GM23338 (cell line): ENCODE measurements at regions not wholly inside any gene's neighbourhood (a gene's known extent, or its start where the extent isn't known, plus 50 kb on each side); places are given as distances from the start of the nearest gene placed in this dataset.

Source experiments
- EZH2 ChIP-seq: fragments of 200-600 bp; sonication (generic); IDR thresholded peaks from one replicate; pipeline ENCODE4 v1.8.0; 2017; ENCODE audit warnings: antibody characterized with exemption, mild to moderate bottlenecking, low read depth; ENCODE audit not compliant: unreplicated experiment
- EZH2phosphoT487 ChIP-seq: fragments of 200-600 bp; sonication (generic); IDR thresholded peaks from one replicate; pipeline ENCODE4 v1.8.1; 2018; ENCODE audit warnings: antibody characterized with exemption; ENCODE audit not compliant: unreplicated experiment
- JUNB ChIP-seq: IDR thresholded peaks from one replicate; pipeline ENCODE4 v1.6.1; 2016; ENCODE audit warnings: antibody characterized with exemption; ENCODE audit not compliant: unreplicated experiment
- POLR2AphosphoS5 ChIP-seq: IDR thresholded peaks from 2 replicates; pipeline ENCODE4 v1.6.1; 2016; ENCODE audit warnings: antibody characterized with exemption, low read depth
- ZNF331 ChIP-seq: fragments of 250-450 bp; sonication (Bioruptor Pico); IDR thresholded peaks from 2 replicates; pipeline ENCODE4 v1.5.0; 2020; ENCODE audit warnings: low read depth, mild to moderate bottlenecking, moderate library complexity
- TF ChIP-seq, protein P1 (sequence below), 2 experiments: fragments of 200-600 bp in 1 of 2; sonication (generic) in 1 of 2; conservative IDR thresholded peaks; 2 replicates each; pipeline versions ENCODE4 v1.5.1 to v1.6.1; 2016 to 2017; ENCODE audit warnings: antibody characterized with exemption in 2 of 2, low read depth in 2 of 2, mild to moderate bottlenecking in 2 of 2, moderate library complexity in 1 of 2
- TF ChIP-seq, protein P2 (sequence below): IDR thresholded peaks from one replicate; pipeline ENCODE4 v1.6.1; 2018; ENCODE audit warnings: antibody characterized with exemption; ENCODE audit not compliant: unreplicated experiment

DNA sequence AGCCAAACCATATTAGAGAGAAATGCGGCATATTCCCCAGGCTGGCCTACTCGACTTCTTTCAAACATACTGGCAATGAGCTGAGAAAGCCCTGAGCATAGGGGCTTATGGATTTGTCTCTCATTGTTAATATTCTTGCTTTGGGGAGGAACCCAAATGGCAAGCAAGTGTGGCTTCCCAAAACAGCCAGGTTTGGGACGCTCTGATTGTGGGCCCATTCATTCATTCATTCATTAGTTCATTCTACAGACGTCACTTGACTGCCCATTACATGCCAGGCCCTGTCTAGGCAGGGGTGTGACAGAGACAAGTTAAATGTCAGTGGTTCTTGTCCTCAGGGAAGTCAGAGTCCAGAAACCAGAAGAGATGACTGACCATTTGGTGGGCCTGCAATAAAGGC lies 77.4 kb upstream of the THBS1 start:
- TF ChIP-seq, protein P1, sequence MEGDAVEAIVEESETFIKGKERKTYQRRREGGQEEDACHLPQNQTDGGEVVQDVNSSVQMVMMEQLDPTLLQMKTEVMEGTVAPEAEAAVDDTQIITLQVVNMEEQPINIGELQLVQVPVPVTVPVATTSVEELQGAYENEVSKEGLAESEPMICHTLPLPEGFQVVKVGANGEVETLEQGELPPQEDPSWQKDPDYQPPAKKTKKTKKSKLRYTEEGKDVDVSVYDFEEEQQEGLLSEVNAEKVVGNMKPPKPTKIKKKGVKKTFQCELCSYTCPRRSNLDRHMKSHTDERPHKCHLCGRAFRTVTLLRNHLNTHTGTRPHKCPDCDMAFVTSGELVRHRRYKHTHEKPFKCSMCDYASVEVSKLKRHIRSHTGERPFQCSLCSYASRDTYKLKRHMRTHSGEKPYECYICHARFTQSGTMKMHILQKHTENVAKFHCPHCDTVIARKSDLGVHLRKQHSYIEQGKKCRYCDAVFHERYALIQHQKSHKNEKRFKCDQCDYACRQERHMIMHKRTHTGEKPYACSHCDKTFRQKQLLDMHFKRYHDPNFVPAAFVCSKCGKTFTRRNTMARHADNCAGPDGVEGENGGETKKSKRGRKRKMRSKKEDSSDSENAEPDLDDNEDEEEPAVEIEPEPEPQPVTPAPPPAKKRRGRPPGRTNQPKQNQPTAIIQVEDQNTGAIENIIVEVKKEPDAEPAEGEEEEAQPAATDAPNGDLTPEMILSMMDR (conservative IDR thresholded peaks at IDR 0.05; ENCODE audit: low read depth in 2 of 2), result no peak
- TF ChIP-seq POLR2AphosphoS5 (no peak), EZH2 (no peak), JUNB (no peak), ZNF331 (CRISPR knock-in tag) (no peak), EZH2phosphoT487 (no peak)
- TF ChIP-seq, protein P2, sequence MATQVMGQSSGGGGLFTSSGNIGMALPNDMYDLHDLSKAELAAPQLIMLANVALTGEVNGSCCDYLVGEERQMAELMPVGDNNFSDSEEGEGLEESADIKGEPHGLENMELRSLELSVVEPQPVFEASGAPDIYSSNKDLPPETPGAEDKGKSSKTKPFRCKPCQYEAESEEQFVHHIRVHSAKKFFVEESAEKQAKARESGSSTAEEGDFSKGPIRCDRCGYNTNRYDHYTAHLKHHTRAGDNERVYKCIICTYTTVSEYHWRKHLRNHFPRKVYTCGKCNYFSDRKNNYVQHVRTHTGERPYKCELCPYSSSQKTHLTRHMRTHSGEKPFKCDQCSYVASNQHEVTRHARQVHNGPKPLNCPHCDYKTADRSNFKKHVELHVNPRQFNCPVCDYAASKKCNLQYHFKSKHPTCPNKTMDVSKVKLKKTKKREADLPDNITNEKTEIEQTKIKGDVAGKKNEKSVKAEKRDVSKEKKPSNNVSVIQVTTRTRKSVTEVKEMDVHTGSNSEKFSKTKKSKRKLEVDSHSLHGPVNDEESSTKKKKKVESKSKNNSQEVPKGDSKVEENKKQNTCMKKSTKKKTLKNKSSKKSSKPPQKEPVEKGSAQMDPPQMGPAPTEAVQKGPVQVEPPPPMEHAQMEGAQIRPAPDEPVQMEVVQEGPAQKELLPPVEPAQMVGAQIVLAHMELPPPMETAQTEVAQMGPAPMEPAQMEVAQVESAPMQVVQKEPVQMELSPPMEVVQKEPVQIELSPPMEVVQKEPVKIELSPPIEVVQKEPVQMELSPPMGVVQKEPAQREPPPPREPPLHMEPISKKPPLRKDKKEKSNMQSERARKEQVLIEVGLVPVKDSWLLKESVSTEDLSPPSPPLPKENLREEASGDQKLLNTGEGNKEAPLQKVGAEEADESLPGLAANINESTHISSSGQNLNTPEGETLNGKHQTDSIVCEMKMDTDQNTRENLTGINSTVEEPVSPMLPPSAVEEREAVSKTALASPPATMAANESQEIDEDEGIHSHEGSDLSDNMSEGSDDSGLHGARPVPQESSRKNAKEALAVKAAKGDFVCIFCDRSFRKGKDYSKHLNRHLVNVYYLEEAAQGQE, result no peak
